ENCODE measurements at regions not wholly inside any gene's neighbourhood (a gene's known extent, or its start where the extent isn't known, plus 50 kb on each side); places are given as distances from the start of the nearest gene placed in this dataset.

DNA sequence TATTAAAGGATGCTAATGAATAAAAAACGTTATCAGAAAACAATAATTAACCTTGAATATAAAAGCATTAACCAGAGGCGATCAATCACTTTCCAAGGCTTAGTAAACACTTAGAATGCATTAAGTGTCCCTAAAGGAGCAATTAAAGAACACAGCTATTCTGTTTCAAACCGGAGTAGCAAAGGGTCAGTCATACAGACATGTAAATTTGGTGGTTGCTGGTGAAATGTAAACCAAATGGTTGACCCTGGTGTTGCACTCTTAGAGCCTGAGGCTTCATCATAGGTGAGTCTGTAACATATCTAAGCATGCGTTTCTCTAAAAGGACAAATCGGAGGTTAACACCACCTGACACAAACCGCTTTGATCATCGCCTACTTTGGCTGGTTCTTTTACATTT lies 1280.1 kb downstream of the TYW1 start:
- DNase-seq (ENCODE audit: low read depth in 6 of 9, low spot score in 9 of 9): no peak
- H3K27ac ChIP-seq (ENCODE audit: low read depth in 1 of 2, low read length in 1 of 2): no peak overlapping the region
- H3K36me3 ChIP-seq (ENCODE audit: control insufficient read depth in 2 of 2, insufficient read depth in 2 of 2, low read length in 1 of 2): no peaks in the 10 kb centered on the region
- H3K4me3 ChIP-seq (ENCODE audit: low read length in 2 of 2): no peak overlapping the region
- peaks cover 7 to 29% of the 10 kb centered on the region in 2 donors for H3K9me3 ChIP-seq (ENCODE audit: control insufficient read depth in 2 of 2, insufficient read depth in 1 of 2, low read length in 1 of 2)
- 88% methylated on average over 7 of the region's 7 CpGs for WGBS
- no peaks in the 10 kb centered on the region for H3K27me3 ChIP-seq (ENCODE audit: control insufficient read depth in 2 of 2, insufficient read depth in 1 of 2, low read length in 1 of 2)
- no peaks in the 10 kb centered on the region for H3K4me1 ChIP-seq (ENCODE audit: control insufficient read depth in 2 of 2, insufficient read depth in 2 of 2, low read length in 2 of 2)

DNA sequence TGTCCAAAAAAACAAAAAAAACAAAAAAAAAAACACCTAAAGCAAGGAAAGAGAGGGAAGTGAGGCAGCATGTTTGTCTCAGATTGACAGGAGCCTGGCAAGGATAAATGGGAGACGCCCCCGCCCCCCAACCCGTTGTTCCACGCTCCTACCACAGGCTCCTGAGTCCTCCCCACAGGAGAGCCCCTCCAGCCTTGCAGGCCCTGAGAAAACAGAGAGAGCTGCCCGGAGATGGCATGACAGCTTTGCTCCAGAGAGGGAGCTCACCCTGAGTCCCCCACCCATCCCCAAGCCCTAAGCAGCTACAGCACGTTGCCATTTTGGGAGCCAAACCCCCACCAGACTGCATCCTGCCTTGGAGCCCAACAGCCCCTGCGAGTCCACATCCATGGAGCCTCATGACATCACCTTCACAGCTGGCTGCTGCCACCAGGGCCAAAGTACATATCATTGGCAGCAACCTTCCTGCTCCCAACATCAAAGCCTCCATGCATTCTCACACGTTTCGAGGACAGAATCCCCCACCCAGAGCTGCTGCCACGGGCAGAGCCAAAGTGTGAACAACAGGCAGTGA lies 1283.3 kb downstream of the TYW1 start:
- no peak for DNase-seq (ENCODE audit: low read depth in 6 of 9, low spot score in 9 of 9)
- Histone ChIP-seq H3K36me3 (ENCODE audit: control insufficient read depth in 2 of 2, insufficient read depth in 2 of 2, low read length in 1 of 2) (no peaks in the 10 kb centered on the region), H3K9me3 (ENCODE audit: control insufficient read depth in 2 of 2, insufficient read depth in 1 of 2, low read length in 1 of 2) (peaks cover 5 to 23% of the 10 kb centered on the region in 2 donors), H3K4me1 (ENCODE audit: control insufficient read depth in 2 of 2, insufficient read depth in 2 of 2, low read length in 2 of 2) (no peaks in the 10 kb centered on the region), H3K27me3 (ENCODE audit: control insufficient read depth in 2 of 2, insufficient read depth in 1 of 2, low read length in 1 of 2) (no peaks in the 10 kb centered on the region), H3K4me3 (ENCODE audit: low read length in 2 of 2) (no peak overlapping the region), H3K27ac (ENCODE audit: low read depth in 1 of 2, low read length in 1 of 2) (no peak overlapping the region)
- WGBS: 71% methylated on average over 10 of the region's 10 CpGs

DNA sequence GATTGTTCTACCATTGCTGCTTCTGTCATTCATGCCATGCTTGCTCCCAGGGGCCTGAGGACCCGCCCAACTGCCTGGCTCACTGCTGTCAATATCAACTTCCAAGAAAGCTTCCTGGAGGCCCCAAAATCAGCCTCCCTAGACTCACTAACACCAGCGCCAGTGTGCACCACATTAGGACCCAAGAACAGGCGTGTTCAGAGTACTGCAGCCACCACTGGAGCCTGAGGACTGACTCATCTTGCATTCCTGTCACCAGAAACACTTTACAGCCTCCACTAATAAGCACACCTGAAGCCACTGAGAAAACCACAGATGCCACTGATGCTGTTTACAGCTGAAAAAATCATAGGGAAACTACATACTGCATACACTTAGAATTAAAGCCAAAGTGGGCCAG lies 1284.3 kb downstream of the TYW1 start:
- H3K27ac ChIP-seq (ENCODE audit: low read depth in 1 of 2, low read length in 1 of 2): no peak overlapping the region
- peaks cover 4 to 23% of the 10 kb centered on the region in 2 donors for H3K9me3 ChIP-seq (ENCODE audit: control insufficient read depth in 2 of 2, insufficient read depth in 1 of 2, low read length in 1 of 2)
- no peaks in the 10 kb centered on the region for H3K27me3 ChIP-seq (ENCODE audit: control insufficient read depth in 2 of 2, insufficient read depth in 1 of 2, low read length in 1 of 2)
- WGBS: 90% methylated on average over 3 of the region's 3 CpGs
- no peak overlapping the region for H3K4me3 ChIP-seq (ENCODE audit: low read length in 2 of 2)
- DNase-seq (ENCODE audit: low read depth in 6 of 9, low spot score in 9 of 9): no peak
- H3K4me1 ChIP-seq (ENCODE audit: control insufficient read depth in 2 of 2, insufficient read depth in 2 of 2, low read length in 2 of 2): no peaks in the 10 kb centered on the region
- no peaks in the 10 kb centered on the region for H3K36me3 ChIP-seq (ENCODE audit: control insufficient read depth in 2 of 2, insufficient read depth in 2 of 2, low read length in 1 of 2)

DNA sequence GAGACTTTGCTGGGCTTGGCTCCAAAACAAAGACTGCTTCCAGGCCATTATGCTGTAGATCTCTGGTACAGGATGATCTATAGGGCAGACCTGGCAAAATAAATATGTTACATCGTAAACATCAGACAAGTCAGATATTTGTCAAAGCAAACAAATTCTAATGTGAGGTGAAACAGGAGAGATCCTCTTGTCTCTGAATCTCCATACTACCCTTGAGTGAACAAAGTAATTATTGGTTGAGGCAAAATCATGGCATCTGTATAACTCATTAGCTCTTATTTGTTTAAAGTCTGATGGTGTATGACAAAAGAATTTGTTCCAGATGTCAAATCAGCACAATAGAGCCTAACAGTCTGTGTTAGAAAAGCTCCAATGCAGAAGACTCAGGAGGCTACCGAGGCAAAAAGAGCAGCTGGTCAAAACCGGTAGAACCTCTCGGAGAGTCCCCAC lies 1291.5 kb downstream of the TYW1 start:
- no peaks in the 10 kb centered on the region for H3K27me3 ChIP-seq (ENCODE audit: control insufficient read depth in 2 of 2, insufficient read depth in 1 of 2, low read length in 1 of 2)
- no peak overlapping the region for H3K27ac ChIP-seq (ENCODE audit: low read depth in 1 of 2, low read length in 1 of 2)
- no peak overlapping the region for H3K4me3 ChIP-seq (ENCODE audit: low read length in 2 of 2)
- H3K36me3 ChIP-seq (ENCODE audit: control insufficient read depth in 2 of 2, insufficient read depth in 2 of 2, low read length in 1 of 2): no peaks in the 10 kb centered on the region
- no peak for DNase-seq (ENCODE audit: low read depth in 6 of 9, low spot score in 9 of 9)
- no peaks in the 10 kb centered on the region for H3K9me3 ChIP-seq (ENCODE audit: control insufficient read depth in 2 of 2, insufficient read depth in 1 of 2, low read length in 1 of 2)
- no peaks in the 10 kb centered on the region for H3K4me1 ChIP-seq (ENCODE audit: control insufficient read depth in 2 of 2, insufficient read depth in 2 of 2, low read length in 2 of 2)
- 97% methylated on average over 4 of the region's 4 CpGs for WGBS

DNA sequence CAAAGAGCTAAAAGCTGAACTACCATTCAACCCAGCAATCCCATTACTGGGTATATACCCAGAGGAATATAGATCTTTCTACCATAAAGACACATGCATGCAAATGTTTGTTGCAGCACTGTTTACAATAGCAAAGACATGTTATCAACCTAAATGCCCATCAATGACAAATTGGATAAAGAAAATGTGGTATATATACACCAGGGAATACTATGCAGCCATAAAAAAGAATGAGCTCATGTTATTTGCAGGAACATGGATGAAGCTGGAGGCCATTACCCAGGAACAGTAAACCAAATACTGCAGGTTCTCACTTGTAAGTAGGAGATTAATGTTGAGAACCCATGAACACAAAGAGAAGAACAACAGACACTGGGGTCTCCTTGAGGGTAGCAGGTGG lies 1295.1 kb downstream of the TYW1 start:
- H3K36me3 ChIP-seq (ENCODE audit: control insufficient read depth in 2 of 2, insufficient read depth in 2 of 2, low read length in 1 of 2): no peaks in the 10 kb centered on the region
- H3K4me3 ChIP-seq (ENCODE audit: low read length in 2 of 2): no peak overlapping the region
- H3K27ac ChIP-seq (ENCODE audit: low read depth in 1 of 2, low read length in 1 of 2): no peak overlapping the region
- H3K27me3 ChIP-seq (ENCODE audit: control insufficient read depth in 2 of 2, insufficient read depth in 1 of 2, low read length in 1 of 2): no peaks in the 10 kb centered on the region
- DNase-seq (ENCODE audit: low read depth in 6 of 9, low spot score in 9 of 9): no peak
- H3K4me1 ChIP-seq (ENCODE audit: control insufficient read depth in 2 of 2, insufficient read depth in 2 of 2, low read length in 2 of 2): no peaks in the 10 kb centered on the region
- peaks cover 2 to 3% of the 10 kb centered on the region in 2 donors for H3K9me3 ChIP-seq (ENCODE audit: control insufficient read depth in 2 of 2, insufficient read depth in 1 of 2, low read length in 1 of 2)

DNA sequence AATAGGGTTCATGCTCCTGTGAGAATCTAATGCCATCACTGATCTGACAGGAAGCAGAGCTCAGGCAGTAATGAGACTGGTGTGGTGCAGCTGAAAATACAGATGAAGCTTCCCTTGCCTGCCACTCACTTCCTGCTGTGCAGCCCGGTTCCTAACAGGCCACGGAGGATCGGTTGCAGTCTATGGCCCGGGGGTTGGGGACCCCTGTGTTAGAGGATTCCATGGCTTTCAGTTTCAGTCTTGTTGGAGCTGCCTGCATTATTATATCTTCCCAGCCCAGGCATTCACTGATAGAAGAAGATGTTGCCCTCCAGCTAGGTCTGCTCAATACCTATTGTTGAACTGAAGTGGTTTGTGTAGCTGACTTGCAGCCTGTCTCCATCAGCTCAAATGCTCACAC lies 1298.8 kb downstream of the TYW1 start:
- no peak for DNase-seq (ENCODE audit: low read depth in 6 of 9, low spot score in 9 of 9)
- Histone ChIP-seq H3K27ac (ENCODE audit: low read depth in 1 of 2, low read length in 1 of 2) (no peak overlapping the region), H3K36me3 (ENCODE audit: control insufficient read depth in 2 of 2, insufficient read depth in 2 of 2, low read length in 1 of 2) (no peaks in the 10 kb centered on the region), H3K4me3 (ENCODE audit: low read length in 2 of 2) (no peak overlapping the region), H3K4me1 (ENCODE audit: control insufficient read depth in 2 of 2, insufficient read depth in 2 of 2, low read length in 2 of 2) (no peaks in the 10 kb centered on the region), H3K27me3 (ENCODE audit: control insufficient read depth in 2 of 2, insufficient read depth in 1 of 2, low read length in 1 of 2) (no peaks in the 10 kb centered on the region), H3K9me3 (ENCODE audit: control insufficient read depth in 2 of 2, insufficient read depth in 1 of 2, low read length in 1 of 2) (peaks cover 2 to 3% of the 10 kb centered on the region in 2 donors)
- WGBS: 41% methylated on average over 4 of the region's 4 CpGs

DNA sequence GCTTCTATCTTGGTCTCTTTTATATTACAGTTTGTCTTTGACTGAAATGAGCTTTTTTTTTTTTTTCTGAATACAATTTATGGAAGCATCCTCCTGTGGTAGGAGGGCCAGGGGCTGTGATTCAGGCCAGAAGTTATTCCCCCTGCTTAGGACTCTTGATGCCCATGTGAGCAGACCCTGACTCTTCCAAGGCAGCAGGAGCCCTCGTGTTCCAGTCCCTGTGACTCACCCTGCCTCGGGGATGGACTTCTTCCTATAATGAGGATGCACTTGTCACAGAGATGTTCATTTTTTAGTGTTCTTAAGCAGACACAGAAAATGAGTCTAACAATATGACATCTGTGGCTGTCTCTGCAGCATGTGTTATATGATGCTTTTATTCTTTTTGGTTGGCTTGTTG lies 1293.7 kb upstream of the AUTS2 start:
- DNase-seq (ENCODE audit: low read depth in 6 of 9, low spot score in 9 of 9): no peak
- 91% methylated on average over 2 of the region's 2 CpGs for WGBS
- no peak overlapping the region for H3K4me3 ChIP-seq (ENCODE audit: low read length in 2 of 2)
- no peak overlapping the region for H3K27ac ChIP-seq (ENCODE audit: low read depth in 1 of 2, low read length in 1 of 2)
- peaks cover 0 to 3% of the 10 kb centered on the region in 2 donors for H3K9me3 ChIP-seq (ENCODE audit: control insufficient read depth in 2 of 2, insufficient read depth in 1 of 2, low read length in 1 of 2)
- no peaks in the 10 kb centered on the region for H3K36me3 ChIP-seq (ENCODE audit: control insufficient read depth in 2 of 2, insufficient read depth in 2 of 2, low read length in 1 of 2)
- H3K27me3 ChIP-seq (ENCODE audit: control insufficient read depth in 2 of 2, insufficient read depth in 1 of 2, low read length in 1 of 2): no peaks in the 10 kb centered on the region
- H3K4me1 ChIP-seq (ENCODE audit: control insufficient read depth in 2 of 2, insufficient read depth in 2 of 2, low read length in 2 of 2): no peaks in the 10 kb centered on the region

DNA sequence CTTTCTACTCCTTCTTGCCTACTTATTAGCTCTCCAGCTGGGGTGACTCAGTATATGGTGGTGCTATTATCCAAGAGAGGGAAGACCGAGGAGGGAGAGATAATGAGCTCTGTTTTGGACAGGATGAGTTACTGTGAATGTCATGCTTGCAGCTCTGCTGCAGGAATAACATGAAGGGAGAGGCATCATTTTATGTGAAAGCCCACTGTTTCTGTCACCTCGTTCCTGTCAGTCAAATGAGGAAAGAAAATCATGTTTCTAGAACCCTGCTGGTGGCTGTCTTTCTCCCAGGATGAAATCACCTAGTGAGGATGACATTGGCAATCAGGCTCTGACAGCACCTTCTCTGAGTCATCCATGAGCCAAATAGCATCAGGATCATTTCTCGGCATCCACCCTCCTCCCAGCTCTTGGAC lies 1291.6 kb upstream of the AUTS2 start:
- H3K4me1 ChIP-seq (ENCODE audit: control insufficient read depth in 2 of 2, insufficient read depth in 2 of 2, low read length in 2 of 2): no peaks in the 10 kb centered on the region
- WGBS: 79% methylated on average over 3 of the region's 3 CpGs
- H3K9me3 ChIP-seq (ENCODE audit: control insufficient read depth in 2 of 2, insufficient read depth in 1 of 2, low read length in 1 of 2): peaks cover 0 to 9% of the 10 kb centered on the region in 2 donors
- DNase-seq (ENCODE audit: low read depth in 6 of 9, low spot score in 9 of 9): no peak
- no peak overlapping the region for H3K4me3 ChIP-seq (ENCODE audit: low read length in 2 of 2)
- no peaks in the 10 kb centered on the region for H3K36me3 ChIP-seq (ENCODE audit: control insufficient read depth in 2 of 2, insufficient read depth in 2 of 2, low read length in 1 of 2)
- no peak overlapping the region for H3K27ac ChIP-seq (ENCODE audit: low read depth in 1 of 2, low read length in 1 of 2)
- no peaks in the 10 kb centered on the region for H3K27me3 ChIP-seq (ENCODE audit: control insufficient read depth in 2 of 2, insufficient read depth in 1 of 2, low read length in 1 of 2)

DNA sequence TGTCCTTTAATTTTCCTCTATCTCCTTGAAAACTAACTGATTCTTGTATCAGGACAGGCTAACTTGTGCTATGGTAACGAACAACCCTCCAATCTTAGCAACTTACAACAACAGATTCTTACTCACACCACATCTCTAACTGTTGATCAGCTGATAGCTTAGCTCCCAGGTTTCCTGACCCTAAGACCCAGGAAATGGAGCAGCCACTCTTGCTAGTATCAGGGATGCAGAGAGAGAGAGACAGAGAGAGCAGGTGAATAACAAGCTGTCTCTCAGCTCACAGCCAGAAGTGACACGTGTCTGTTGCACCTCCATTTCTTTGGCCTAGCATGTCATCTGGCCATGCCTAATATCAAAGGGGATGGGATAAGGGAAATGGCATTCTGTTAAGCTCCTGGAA lies 1289.0 kb upstream of the AUTS2 start:
- WGBS: 79% methylated on average over 2 of the region's 2 CpGs
- Histone ChIP-seq H3K4me3 (ENCODE audit: low read length in 2 of 2) (no peak overlapping the region), H3K27me3 (ENCODE audit: control insufficient read depth in 2 of 2, insufficient read depth in 1 of 2, low read length in 1 of 2) (no peaks in the 10 kb centered on the region), H3K9me3 (ENCODE audit: control insufficient read depth in 2 of 2, insufficient read depth in 1 of 2, low read length in 1 of 2) (peaks cover 0 to 11% of the 10 kb centered on the region in 2 donors), H3K27ac (ENCODE audit: low read depth in 1 of 2, low read length in 1 of 2) (no peak overlapping the region), H3K36me3 (ENCODE audit: control insufficient read depth in 2 of 2, insufficient read depth in 2 of 2, low read length in 1 of 2) (no peaks in the 10 kb centered on the region), H3K4me1 (ENCODE audit: control insufficient read depth in 2 of 2, insufficient read depth in 2 of 2, low read length in 2 of 2) (no peaks in the 10 kb centered on the region)
- no peak for DNase-seq (ENCODE audit: low read depth in 6 of 9, low spot score in 9 of 9)

DNA sequence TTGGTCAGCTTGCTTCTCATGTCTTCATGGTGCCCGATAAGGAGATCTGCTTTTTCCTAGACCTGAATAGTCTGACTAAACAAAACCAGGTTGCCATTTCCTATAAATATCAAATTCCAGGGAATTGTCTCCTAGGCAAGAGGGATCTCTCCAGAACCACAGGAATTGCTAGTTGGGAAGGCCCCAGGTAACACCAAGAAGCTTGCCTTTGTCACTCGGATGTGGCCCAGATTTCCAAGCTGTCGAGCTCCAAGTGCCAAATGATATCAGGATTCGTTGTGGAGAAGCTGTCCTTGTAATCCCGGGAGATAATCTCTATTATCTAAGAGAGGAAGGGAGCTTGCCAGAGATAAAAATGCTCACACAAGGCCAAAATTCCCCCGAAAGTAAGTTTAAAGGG lies 1288.5 kb upstream of the AUTS2 start:
- 88% methylated on average over 6 of the region's 6 CpGs for WGBS
- Histone ChIP-seq H3K36me3 (ENCODE audit: control insufficient read depth in 2 of 2, insufficient read depth in 2 of 2, low read length in 1 of 2) (no peaks in the 10 kb centered on the region), H3K27ac (ENCODE audit: low read depth in 1 of 2, low read length in 1 of 2) (no peak overlapping the region)

More for the DNA sequence above, 1288.5 kb upstream of the AUTS2 start:
- DNase-seq (ENCODE audit: low read depth in 6 of 9, low spot score in 9 of 9): no peak
- H3K4me3 ChIP-seq (ENCODE audit: low read length in 2 of 2): no peak overlapping the region
- no peaks in the 10 kb centered on the region for H3K4me1 ChIP-seq (ENCODE audit: control insufficient read depth in 2 of 2, insufficient read depth in 2 of 2, low read length in 2 of 2)
- H3K27me3 ChIP-seq (ENCODE audit: control insufficient read depth in 2 of 2, insufficient read depth in 1 of 2, low read length in 1 of 2): no peaks in the 10 kb centered on the region
- peaks cover 0 to 15% of the 10 kb centered on the region in 2 donors for H3K9me3 ChIP-seq (ENCODE audit: control insufficient read depth in 2 of 2, insufficient read depth in 1 of 2, low read length in 1 of 2)

Measured in thymus (tissue), 11 donors.